OCI-LY1 (cell line): ENCODE measurements at regions not wholly inside any gene's neighbourhood (a gene's known extent, or its start where the extent isn't known, plus 50 kb on each side); places are given as distances from the start of the nearest gene placed in this dataset.

ENCODE experiments used
- H2AFZ ChIP-seq: fragments of 200-600 bp; sonication (generic), shearing (Covaris generic); 2 replicates; pipeline ENCODE4 v1.6.0; 2014; ENCODE audit warnings: antibody characterized with exemption, mild to moderate bottlenecking, low read length
- H3F3A ChIP-seq: fragments of 200-600 bp; sonication (generic), shearing (Covaris generic); 2 replicates; pipeline ENCODE4 v1.6.0; 2014; ENCODE audit warnings: mild to moderate bottlenecking, antibody characterized with exemption, low read length, moderate library complexity; ENCODE audit not compliant: insufficient read depth
- H3K27ac ChIP-seq: fragments of 200-600 bp; sonication (generic); 2 replicates; pipeline ENCODE4 v1.5.1; 2014; ENCODE audit warnings: low read length, mixed run types, mild to moderate bottlenecking, low read depth; ENCODE audit not compliant: poor library complexity, severe bottlenecking
- H3K27me3 ChIP-seq: fragments of 200-600 bp; sonication (generic); 2 replicates; pipeline ENCODE4 v1.6.0; 2014; ENCODE audit warnings: antibody characterized with exemption, mild to moderate bottlenecking, low read length, moderate library complexity; ENCODE audit not compliant: insufficient read depth
- H3K36me3 ChIP-seq: fragments of 200-600 bp; sonication (generic); 2 replicates; pipeline ENCODE4 v1.6.1; 2014; ENCODE audit warnings: mild to moderate bottlenecking, antibody characterized with exemption, low read length, moderate library complexity, mixed read lengths; ENCODE audit not compliant: insufficient read depth
- H3K4me1 ChIP-seq: fragments of 200-600 bp; sonication (generic); 2 replicates; pipeline ENCODE4 v1.5.1; 2014; ENCODE audit warnings: mild to moderate bottlenecking, low read length, moderate library complexity; ENCODE audit not compliant: insufficient read depth, severe bottlenecking
- H3K4me2 ChIP-seq: fragments of 200-600 bp; sonication (generic), shearing (Covaris generic); 2 replicates; pipeline ENCODE4 v1.6.1; 2014; ENCODE audit warnings: low read length
- H3K4me3 ChIP-seq: fragments of 200-600 bp; sonication (generic); 2 replicates; pipeline ENCODE4 v1.5.1; 2014; ENCODE audit warnings: low read length, low read depth, mild to moderate bottlenecking, mixed read lengths; ENCODE audit not compliant: poor library complexity, severe bottlenecking
- H3K79me2 ChIP-seq: fragments of 200-600 bp; shearing (Covaris generic); 2 replicates; pipeline ENCODE4 v1.6.1; 2016; ENCODE audit warnings: mixed run types, low read length, mixed read lengths; ENCODE audit not compliant: insufficient read depth
- H3K9ac ChIP-seq: fragments of 200-600 bp; sonication (generic), shearing (Covaris generic); 2 replicates; pipeline ENCODE4 v1.6.1; 2014; ENCODE audit warnings: mild to moderate bottlenecking, low read length, mixed read lengths
- H3K9me2 ChIP-seq: fragments of 200-600 bp; sonication (generic), shearing (Covaris generic); 2 replicates; pipeline ENCODE4 v1.6.1; 2014; ENCODE audit warnings: low read depth, mild to moderate bottlenecking, low read length, mixed read lengths
- H3K9me3 ChIP-seq: fragments of 200-600 bp; shearing (Covaris generic); 2 replicates; pipeline ENCODE4 v1.6.1; 2014; ENCODE audit warnings: low read length, mixed read lengths
- H4K20me1 ChIP-seq: fragments of 200-600 bp; sonication (generic), shearing (Covaris generic); 2 replicates; pipeline ENCODE4 v1.6.0; 2016; ENCODE audit warnings: mild to moderate bottlenecking, low read length; ENCODE audit not compliant: insufficient read depth
- EZH2 ChIP-seq: fragments of 200-600 bp; sonication (generic), shearing (Covaris generic); IDR thresholded peaks from 2 replicates; pipeline ENCODE4 v1.8.0; 2017; ENCODE audit warnings: borderline replicate concordance, mixed run types, mild to moderate bottlenecking, antibody characterized with exemption, low read length, moderate library complexity, mixed read lengths
- TF ChIP-seq, protein P1 (sequence below): fragments of 200-600 bp; sonication (generic), shearing (Covaris generic); IDR thresholded peaks from 2 replicates; pipeline ENCODE4 v1.5.1; 2017; ENCODE audit warnings: mild to moderate bottlenecking, antibody characterized with exemption, low read length, moderate library complexity, mixed read lengths

DNA sequence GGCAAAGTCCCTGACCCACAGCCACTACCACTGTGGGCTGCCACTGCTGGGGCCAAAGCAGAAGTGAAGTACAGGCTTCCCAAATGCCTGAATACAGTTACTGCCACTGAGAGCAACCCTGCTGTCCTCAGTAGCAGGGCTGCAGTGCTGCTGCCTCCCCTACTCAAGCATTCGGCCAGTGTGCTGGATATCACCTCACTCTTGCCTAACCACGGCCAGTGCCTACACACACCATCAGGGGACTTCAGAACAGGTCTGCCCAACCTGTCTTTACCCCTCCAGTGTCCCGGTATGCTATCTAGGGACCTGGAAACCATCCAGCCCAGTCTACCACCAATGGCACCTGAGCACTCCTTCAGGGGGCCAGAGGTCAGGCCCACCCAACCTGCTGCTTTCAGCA is 261.5 kb upstream of the COL8A1 start:
- no peak for TF ChIP-seq EZH2
- TF ChIP-seq, protein P1, sequence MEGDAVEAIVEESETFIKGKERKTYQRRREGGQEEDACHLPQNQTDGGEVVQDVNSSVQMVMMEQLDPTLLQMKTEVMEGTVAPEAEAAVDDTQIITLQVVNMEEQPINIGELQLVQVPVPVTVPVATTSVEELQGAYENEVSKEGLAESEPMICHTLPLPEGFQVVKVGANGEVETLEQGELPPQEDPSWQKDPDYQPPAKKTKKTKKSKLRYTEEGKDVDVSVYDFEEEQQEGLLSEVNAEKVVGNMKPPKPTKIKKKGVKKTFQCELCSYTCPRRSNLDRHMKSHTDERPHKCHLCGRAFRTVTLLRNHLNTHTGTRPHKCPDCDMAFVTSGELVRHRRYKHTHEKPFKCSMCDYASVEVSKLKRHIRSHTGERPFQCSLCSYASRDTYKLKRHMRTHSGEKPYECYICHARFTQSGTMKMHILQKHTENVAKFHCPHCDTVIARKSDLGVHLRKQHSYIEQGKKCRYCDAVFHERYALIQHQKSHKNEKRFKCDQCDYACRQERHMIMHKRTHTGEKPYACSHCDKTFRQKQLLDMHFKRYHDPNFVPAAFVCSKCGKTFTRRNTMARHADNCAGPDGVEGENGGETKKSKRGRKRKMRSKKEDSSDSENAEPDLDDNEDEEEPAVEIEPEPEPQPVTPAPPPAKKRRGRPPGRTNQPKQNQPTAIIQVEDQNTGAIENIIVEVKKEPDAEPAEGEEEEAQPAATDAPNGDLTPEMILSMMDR, result no peak
- H3K9me2 ChIP-seq, result no peaks in the 10 kb centered on the region

DNA sequence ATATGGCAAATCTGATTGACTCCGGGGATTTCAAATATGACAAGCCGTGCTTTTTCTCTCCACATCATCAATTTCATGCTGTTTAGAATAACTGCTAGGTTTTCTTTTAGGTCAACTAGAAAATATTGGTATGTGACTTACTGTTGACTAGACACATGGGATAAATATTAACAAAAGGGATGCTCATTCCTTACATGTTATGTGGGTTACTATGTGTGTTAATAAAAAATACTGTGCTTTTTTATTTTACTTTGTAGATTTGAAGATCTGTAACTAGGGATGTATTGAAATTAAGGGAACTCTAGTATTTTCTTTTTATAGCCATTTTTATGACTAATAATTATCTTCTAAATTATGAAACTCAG is 264.6 kb upstream of the COL8A1 start:
- no peak overlapping the region for H3K9ac ChIP-seq
- no peaks in the 10 kb centered on the region for H3K9me3 ChIP-seq
- H3K4me1 ChIP-seq, result no peaks in the 10 kb centered on the region
- TF ChIP-seq EZH2, result no peak
- TF ChIP-seq, protein P1, result no peak
- H4K20me1 ChIP-seq, result no peaks in the 10 kb centered on the region
- no peaks in the 10 kb centered on the region for H3K36me3 ChIP-seq
- H3K79me2 ChIP-seq, result no peaks in the 10 kb centered on the region
- H3K27ac ChIP-seq, result no peak overlapping the region
- no peak overlapping the region for H2AFZ ChIP-seq
- no peak overlapping the region for H3K4me2 ChIP-seq
- no peaks in the 10 kb centered on the region for H3F3A ChIP-seq
- H3K9me2 ChIP-seq, result no peaks in the 10 kb centered on the region
- H3K4me3 ChIP-seq, result no peak overlapping the region
- no peaks in the 10 kb centered on the region for H3K27me3 ChIP-seq

More for the DNA sequence above, 261.5 kb upstream of the COL8A1 start:
- Histone ChIP-seq H3K79me2 (no peaks in the 10 kb centered on the region), H3K27me3 (no peaks in the 10 kb centered on the region), H3K4me2 (no peak overlapping the region), H3K27ac (no peak overlapping the region), H4K20me1 (no peaks in the 10 kb centered on the region), H3F3A (no peaks in the 10 kb centered on the region), H3K9ac (no peak overlapping the region), H3K4me1 (no peaks in the 10 kb centered on the region), H3K4me3 (no peak overlapping the region), H2AFZ (no peak overlapping the region), H3K36me3 (no peaks in the 10 kb centered on the region), H3K9me3 (no peaks in the 10 kb centered on the region)

DNA sequence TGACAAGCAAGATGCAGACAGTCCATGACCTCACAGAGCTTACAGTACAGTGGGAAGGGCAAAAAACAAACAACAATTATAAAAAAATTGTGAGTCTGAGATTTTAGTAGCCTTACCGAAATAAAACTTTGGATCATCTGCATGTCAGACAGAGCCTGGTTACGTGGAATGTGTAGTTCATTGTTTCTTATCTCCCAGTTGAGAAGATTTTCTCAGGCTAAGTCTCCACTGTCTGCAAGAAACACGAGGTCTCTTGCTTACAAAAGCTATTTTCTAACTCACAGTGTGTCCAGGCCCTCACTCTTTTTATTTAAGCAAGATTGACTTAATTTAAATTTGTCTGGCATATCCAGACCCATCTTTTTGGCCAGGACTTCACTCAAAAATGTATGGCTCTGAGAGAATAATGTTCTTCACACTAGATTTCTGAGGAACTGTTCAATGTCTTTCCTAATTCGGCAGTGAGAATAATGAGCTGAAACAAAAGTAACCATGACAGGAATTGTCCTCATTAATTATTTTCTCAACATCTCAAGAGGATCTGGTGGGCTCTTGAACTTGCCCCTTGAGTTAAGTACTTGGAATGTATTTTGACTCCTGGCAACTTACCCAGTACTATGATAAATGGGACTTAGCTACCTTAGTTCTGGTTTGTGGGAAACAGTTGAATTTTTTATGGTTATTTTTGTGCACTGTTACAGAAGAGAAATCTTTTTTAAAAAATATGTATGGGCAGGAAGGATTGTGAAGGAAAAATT is 265.1 kb upstream of the COL8A1 start:
- H3K9me3 ChIP-seq, result no peaks in the 10 kb centered on the region
- no peak overlapping the region for H3K9ac ChIP-seq
- H3K9me2 ChIP-seq, result no peaks in the 10 kb centered on the region
- H3K27ac ChIP-seq, result no peak overlapping the region
- H3K4me1 ChIP-seq, result no peaks in the 10 kb centered on the region
- H3K4me3 ChIP-seq, result no peak overlapping the region
- H2AFZ ChIP-seq, result no peak overlapping the region
- no peaks in the 10 kb centered on the region for H4K20me1 ChIP-seq
- no peak for TF ChIP-seq EZH2
- TF ChIP-seq, protein P1, result no peak
- H3K27me3 ChIP-seq, result no peaks in the 10 kb centered on the region
- H3K79me2 ChIP-seq, result no peaks in the 10 kb centered on the region
- no peak overlapping the region for H3K4me2 ChIP-seq
- H3K36me3 ChIP-seq, result no peaks in the 10 kb centered on the region
- no peaks in the 10 kb centered on the region for H3F3A ChIP-seq
